ENCODE measurements at regions not wholly inside any gene's neighbourhood (a gene's known extent, or its start where the extent isn't known, plus 50 kb on each side); places are given as distances from the start of the nearest gene placed in this dataset.

DNA sequence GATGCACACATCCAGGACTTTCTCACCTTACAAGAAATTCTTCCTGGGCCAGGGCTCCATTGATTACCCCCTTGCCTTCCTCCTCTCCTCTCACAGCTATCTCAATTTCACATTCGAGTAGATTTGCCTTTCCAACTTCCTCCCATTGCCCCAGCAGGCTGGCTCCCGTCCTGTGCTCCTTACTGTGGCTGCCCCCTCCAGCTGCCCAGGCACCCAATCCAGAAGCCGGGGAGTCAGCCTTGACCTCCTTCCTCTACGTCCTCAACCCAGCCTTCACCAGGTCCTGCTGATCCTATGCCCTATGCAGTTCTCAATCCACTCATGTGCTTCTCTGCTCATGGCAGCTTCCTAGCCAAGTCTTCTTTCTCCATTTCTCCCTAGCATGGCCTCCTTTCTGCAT is 85.7 kb upstream of the GPR26 start:
- no peak for ATAC-seq
- Mint-ChIP-seq H3K9me3 (no peaks in the 10 kb centered on the region), H3K4me1 (no peaks in the 10 kb centered on the region), H3K4me3 (no peak overlapping the region), H3K27ac (no peak overlapping the region), H3K27me3 (peaks cover 72% of the 10 kb centered on the region)
- no peak for DNase-seq

DNA sequence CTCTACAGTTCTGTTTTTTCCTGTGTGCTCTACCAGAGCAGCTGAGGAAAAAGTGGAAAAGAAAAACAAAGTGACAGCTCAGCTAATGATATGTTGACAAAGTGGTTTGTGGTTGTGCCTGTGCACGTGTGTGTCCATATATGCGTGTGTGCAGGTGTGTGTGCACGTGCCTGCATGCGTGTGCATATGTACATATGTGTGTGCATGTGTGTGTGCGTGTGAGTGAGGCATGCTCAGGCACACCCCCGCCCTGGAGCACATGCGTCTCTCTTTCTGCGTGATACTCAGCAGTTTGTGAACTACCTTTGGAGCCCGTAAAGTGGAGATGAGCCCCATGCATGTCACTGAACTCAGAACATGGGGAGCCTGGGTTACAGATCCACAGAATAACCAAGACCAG is 84.5 kb upstream of the GPR26 start:
- peaks cover 75% of the 10 kb centered on the region for H3K27me3 Mint-ChIP-seq
- H3K4me3 Mint-ChIP-seq = no peak overlapping the region
- no peaks in the 10 kb centered on the region for H3K4me1 Mint-ChIP-seq
- no peak for ATAC-seq
- no peaks in the 10 kb centered on the region for H3K9me3 Mint-ChIP-seq
- DNase-seq = no peak
- H3K27ac Mint-ChIP-seq = no peak overlapping the region

DNA sequence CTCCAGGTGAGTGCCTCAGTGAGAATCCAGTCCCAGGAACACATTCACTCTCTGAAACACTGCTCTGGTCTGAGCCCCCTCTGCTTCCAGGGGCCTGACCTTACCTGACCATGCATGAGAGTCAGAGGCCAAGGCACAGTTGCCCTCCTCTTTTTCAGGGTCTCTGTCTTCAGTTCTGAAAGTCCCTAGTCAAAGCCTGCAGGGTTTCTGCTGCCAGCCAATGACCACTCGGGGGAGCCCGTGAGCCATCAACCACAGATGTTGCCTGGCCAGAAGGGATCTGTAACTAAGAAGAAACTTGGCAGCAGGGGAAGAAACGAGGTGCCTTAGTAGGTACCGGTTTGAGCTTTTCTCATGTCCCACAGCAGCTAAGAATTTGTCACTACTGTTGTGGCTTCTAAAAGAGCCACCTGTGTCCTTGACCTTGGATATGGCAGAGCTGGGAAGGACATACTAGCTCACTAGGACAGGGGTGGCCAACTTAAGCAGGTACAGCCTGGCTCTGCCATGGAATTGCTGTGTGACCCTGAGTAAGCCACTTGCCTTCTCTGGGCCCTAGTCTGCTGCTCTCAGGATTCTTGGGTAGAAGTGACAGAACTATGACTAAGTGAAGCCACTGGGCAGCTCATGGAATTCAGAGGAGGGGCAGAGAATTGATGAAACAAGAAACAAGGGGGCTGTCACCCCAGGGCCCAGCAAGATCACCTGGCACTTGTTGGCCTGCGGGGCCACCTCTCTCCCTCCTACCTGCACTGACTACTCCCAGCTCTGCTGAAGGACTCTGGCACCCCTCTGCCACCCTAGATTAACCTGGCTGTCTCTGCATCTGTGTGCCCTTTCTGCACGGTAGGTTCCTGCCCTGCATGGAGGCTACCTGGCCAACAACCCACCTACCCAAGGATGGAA is 83.8 kb upstream of the GPR26 start:
- no peak overlapping the region for H3K27ac Mint-ChIP-seq
- DNase-seq (peak; percentile 63 to 65), ATAC-seq (peak; percentile 70)
- no peaks in the 10 kb centered on the region for H3K4me1 Mint-ChIP-seq
- H3K27me3 Mint-ChIP-seq = peaks cover 70% of the 10 kb centered on the region
- no peak overlapping the region for H3K4me3 Mint-ChIP-seq
- no peaks in the 10 kb centered on the region for H3K9me3 Mint-ChIP-seq

DNA sequence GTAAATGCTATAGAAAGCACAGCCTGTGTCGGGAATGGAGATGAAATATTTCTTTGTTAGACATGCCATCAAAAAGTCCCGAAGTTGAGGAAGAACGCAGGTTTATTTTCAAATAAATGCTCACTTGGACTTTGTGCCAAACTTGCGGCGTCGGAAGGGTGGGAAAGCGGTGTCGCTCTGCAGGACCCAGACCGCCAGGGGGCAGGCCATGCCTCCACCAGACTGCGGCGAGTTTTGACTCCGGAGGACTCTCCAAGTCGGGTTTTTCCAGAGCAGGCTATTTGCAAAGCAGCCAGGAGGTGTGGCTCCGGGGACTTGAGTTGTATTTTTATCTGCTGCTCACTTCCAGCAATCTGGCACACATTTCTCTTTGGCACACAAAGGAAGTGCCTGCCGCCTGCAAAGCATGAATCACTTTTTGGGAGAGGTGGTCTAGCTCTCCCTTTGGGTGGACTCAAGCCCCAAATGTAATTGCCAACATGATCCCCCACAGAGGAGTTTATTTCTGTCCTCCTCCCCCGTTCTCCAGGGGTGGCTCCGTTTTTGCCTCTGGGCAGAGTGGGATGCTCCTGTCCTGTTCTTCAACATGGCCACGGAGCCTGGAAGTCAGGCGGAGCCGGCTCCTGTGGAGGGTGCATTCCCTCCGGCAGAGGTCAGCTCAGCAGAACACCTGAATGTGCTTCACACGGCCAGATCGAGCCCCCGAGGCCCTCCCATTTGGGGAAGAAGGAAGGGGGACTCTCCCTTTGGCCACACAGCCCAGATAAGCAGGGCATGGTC is 82.3 kb upstream of the GPR26 start:
- DNase-seq (peak; percentile 31 to 34), ATAC-seq (no peak)
- no peak overlapping the region for H3K4me3 Mint-ChIP-seq
- H3K27me3 Mint-ChIP-seq = peaks cover 57% of the 10 kb centered on the region
- no peak overlapping the region for H3K27ac Mint-ChIP-seq
- H3K4me1 Mint-ChIP-seq = no peaks in the 10 kb centered on the region
- no peaks in the 10 kb centered on the region for H3K9me3 Mint-ChIP-seq

DNA sequence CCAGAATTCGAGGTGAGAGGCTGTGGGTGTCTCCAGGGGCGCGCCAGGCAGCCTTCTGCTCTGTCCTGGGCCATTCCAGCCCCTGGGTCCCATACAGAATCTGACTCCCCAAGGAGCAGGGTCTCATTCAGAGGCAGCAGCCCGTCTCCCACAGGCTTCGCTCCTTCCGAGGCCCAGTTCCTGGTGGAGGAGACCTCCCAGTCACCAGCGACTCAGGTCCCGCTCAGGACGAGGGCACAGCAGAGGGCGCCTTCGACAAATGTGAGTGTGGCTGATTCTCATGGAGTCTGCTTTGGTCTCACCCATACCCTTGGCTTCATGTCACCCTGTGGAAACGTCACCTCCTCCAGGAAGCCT is 81.8 kb upstream of the GPR26 start:
- no peaks in the 10 kb centered on the region for H3K9me3 Mint-ChIP-seq
- H3K27ac Mint-ChIP-seq = no peak overlapping the region
- no peaks in the 10 kb centered on the region for H3K4me1 Mint-ChIP-seq
- no peak for DNase-seq
- no peak overlapping the region for H3K4me3 Mint-ChIP-seq
- peaks cover 57% of the 10 kb centered on the region for H3K27me3 Mint-ChIP-seq
- ATAC-seq = no peak

DNA sequence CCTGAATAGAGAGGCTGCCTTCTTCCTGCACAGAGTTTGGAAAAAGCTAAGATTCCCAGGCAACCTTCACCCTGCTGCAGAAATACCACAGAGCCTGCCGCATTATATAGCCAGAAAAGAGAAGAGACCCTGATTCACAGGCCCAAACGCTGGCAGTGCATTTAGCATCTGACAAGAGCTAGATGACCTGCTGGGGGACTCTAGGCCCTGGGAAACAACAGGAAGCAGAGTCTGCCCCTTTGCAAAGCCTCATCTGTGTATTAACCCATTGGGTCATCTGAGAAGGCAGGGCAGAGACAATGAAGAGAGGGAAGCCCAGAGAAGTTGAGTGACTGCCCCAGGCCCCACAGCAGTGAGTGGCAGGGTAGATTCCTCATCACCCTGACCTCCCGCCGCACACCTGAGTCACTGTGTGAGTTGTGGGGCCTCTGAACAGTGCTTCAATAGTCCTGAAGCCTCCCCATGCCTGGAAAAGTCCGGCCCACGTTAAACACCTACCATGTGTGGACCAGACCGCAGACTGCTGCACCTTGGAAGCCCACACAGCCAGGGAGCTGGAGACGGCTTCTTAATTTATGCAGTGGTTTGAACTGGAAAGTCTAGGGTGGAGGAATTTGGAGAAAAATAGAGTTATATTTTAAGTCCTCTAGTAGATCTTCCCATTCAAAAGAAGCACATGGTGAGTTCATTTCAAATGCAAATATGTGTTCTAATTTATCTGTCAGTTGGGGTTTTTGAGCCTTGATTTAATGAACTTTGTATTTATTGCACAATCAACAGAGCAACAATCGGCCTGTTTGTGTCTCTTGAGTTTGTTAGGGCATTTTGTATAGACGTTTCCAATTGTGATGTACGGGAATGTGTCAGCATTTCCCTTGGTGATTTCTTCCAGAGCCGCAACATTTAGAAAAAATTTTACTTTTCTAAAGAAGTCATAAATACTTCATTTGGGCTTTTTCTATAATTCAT is 80.4 kb upstream of the GPR26 start:
- no peak for DNase-seq
- no peak overlapping the region for H3K4me3 Mint-ChIP-seq
- no peaks in the 10 kb centered on the region for H3K9me3 Mint-ChIP-seq
- no peak overlapping the region for H3K27ac Mint-ChIP-seq
- H3K27me3 Mint-ChIP-seq = peaks cover 49% of the 10 kb centered on the region
- no peak for ATAC-seq
- H3K4me1 Mint-ChIP-seq = no peaks in the 10 kb centered on the region

DNA sequence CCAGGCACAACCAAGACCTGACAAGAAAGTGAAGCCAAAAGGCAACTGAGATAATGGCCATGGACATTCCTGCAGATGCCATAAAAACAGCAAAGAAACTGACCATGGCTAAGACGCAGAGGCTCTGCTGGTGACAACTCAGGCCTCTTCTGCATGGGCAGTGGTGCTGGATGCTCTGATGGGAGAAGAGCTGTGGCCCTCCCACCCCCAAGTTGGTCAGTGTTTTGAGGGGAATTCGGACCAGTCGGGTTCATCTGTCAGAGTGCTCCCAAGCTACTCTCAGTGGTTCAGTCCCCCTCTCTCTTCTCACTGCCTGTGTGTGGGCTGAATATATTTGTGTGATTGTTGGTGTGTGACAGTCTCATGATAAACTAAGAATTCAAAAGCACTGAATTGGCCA is 79.0 kb upstream of the GPR26 start:
- no peak for DNase-seq
- Mint-ChIP-seq H3K27me3 (peaks cover 36% of the 10 kb centered on the region), H3K9me3 (no peaks in the 10 kb centered on the region), H3K4me3 (no peak overlapping the region), H3K27ac (no peak overlapping the region), H3K4me1 (no peaks in the 10 kb centered on the region)
- no peak for ATAC-seq

DNA sequence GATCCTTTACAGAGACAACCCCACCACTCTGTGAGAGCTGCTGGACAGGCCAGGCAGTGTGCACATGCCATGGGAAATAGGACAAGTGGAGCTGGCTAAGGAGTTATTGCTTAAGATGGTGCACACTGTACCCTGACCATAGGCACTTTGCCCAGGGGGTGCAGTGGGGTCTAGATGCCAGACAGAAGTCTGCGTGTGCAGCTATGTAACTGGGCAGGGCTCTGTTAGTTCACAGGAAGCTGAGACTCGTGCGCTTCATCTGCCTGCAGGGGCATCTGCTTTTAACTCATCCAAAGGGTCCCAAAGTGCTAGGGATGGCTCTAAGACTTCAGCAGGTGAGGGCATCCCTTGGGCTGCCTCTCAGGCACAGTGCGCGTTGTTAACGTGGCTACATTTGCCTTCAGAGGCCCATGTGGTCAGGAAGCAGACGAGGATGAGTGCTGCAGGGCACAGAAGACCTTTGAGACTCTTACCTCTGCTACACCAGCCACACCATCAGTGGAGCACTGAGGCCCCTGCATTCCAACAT is 77.7 kb upstream of the GPR26 start:
- Mint-ChIP-seq H3K27me3 (peaks cover 22% of the 10 kb centered on the region), H3K4me1 (no peaks in the 10 kb centered on the region), H3K4me3 (no peak overlapping the region), H3K9me3 (no peaks in the 10 kb centered on the region), H3K27ac (no peak overlapping the region)
- no peak for ATAC-seq
- no peak for DNase-seq

DNA sequence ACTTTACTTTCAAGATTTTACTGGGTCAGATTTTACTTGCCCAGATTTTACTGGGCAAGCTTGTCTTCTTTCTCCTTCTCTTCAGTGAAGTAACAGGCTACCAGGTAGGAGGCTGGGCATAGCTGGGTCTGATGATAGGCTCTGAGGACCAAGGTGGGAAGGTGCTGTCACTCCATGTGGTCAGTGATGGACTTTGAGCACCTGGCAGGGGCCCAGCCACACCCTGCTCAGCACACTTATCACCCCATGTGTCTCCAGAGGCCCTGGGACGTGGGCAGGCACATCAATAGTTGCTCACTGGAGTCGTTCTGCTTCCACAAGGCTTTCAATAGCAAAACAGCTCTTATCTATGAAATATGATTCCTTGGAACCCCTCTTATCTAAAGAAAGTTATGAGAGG is 70.5 kb upstream of the GPR26 start:
- Mint-ChIP-seq H3K4me3 (no peak overlapping the region), H3K27ac (no peak overlapping the region), H3K27me3 (peaks cover 6% of the 10 kb centered on the region), H3K9me3 (no peaks in the 10 kb centered on the region), H3K4me1 (no peaks in the 10 kb centered on the region)
- DNase-seq (no peak), ATAC-seq (no peak)

DNA sequence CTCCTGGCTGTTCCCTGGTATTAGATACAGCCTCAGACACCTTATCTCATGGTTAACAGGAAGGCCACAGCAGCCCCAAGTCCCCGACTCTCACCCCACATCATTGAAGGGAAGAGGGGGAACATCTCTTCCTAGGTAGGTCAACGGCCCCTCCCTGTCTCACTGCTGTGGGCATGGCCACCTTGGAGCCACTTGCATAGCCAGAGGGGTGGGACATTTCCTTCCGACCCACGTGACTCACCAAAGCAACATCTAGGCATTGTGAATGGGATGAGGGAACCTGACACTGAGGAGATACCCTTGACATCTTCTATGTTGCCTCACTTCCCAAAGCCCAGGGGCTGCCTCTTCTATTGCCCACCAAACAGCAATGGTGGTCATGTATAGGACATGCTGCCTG is 68.5 kb upstream of the GPR26 start:
- ATAC-seq (no peak), DNase-seq (no peak)
- no peaks in the 10 kb centered on the region for H3K9me3 Mint-ChIP-seq
- no peaks in the 10 kb centered on the region for H3K4me1 Mint-ChIP-seq
- peaks cover 15% of the 10 kb centered on the region for H3K27me3 Mint-ChIP-seq
- H3K27ac Mint-ChIP-seq = no peak overlapping the region
- no peak overlapping the region for H3K4me3 Mint-ChIP-seq

DNA sequence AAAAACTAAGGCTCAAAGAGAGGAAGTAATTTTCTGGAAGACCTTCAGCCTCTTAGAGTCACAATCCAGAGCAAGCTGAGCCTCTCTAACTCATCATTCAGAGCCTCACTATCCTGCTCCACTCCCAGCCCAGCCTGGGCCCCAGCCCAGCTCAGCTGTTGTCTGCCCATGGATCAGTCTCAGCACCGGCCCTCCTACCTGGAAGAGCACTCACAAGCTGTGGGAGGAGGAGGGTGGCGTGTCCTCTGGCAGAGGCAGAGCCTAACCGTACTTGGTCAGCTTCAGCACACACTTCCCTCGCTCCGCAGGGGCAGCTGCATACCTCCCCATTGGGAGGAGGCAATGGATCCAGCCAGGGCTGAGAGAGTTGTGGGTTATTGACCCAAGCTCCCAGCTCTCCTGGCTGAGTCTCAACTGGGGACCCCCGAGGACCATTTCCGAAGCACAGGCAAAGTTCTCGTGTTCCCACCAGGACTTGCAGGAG is 66.7 kb upstream of the GPR26 start:
- H3K4me1 Mint-ChIP-seq = no peaks in the 10 kb centered on the region
- no peak for DNase-seq
- H3K27me3 Mint-ChIP-seq = peaks cover 27% of the 10 kb centered on the region
- ATAC-seq = no peak
- no peaks in the 10 kb centered on the region for H3K9me3 Mint-ChIP-seq
- H3K27ac Mint-ChIP-seq = peak overlapping the region in 1 of 2 donors; percentile 61
- no peak overlapping the region for H3K4me3 Mint-ChIP-seq

DNA sequence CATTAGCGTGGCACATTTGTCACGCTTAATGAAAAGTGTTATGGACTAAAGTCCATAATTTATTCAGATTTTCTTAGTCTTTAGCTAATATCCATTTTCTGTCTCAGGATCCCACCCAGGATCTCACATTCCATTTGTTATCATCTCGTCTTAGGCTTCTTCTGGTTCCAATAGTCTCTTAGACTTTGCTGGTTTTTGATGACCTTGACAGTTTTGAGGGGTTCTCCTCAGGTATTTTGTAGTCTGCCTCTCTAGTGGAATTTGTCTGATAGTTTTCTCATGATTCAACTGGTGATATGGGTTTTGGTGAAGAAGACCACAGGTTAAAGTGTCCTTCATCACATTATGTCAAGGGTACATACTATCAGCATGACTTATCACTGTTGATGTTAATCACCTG is 66.0 kb upstream of the GPR26 start:
- no peak overlapping the region for H3K27ac Mint-ChIP-seq

DNA sequence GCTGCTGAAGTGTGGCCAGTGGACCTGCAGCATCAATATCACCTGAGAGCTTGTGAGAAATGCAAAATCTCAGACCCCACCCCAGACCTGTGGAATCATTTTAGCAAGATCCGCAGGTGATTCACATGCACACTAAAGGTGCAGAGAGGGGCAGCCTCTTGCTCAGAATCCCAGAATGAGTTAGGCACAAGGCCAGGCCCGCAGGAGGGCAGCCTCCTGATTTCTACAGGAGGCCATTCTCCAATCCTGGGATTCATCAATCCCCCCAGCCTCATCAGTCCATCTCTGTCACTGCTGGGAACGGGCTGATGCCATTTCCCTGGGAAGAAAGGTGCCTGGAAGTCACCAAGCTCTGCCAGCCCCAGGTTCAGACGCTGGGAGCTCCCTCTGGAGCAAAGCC is 63.0 kb upstream of the GPR26 start:
- Mint-ChIP-seq H3K4me1 (no peaks in the 10 kb centered on the region), H3K9me3 (no peaks in the 10 kb centered on the region), H3K27me3 (peaks cover 58% of the 10 kb centered on the region), H3K27ac (no peak overlapping the region), H3K4me3 (no peak overlapping the region)
- no peak for ATAC-seq
- DNase-seq = no peak

More for the DNA sequence above, 66.0 kb upstream of the GPR26 start:
- peaks cover 31% of the 10 kb centered on the region for H3K27me3 Mint-ChIP-seq
- H3K4me3 Mint-ChIP-seq = no peak overlapping the region
- no peaks in the 10 kb centered on the region for H3K4me1 Mint-ChIP-seq
- no peak for DNase-seq
- ATAC-seq = no peak
- H3K9me3 Mint-ChIP-seq = no peaks in the 10 kb centered on the region

DNA sequence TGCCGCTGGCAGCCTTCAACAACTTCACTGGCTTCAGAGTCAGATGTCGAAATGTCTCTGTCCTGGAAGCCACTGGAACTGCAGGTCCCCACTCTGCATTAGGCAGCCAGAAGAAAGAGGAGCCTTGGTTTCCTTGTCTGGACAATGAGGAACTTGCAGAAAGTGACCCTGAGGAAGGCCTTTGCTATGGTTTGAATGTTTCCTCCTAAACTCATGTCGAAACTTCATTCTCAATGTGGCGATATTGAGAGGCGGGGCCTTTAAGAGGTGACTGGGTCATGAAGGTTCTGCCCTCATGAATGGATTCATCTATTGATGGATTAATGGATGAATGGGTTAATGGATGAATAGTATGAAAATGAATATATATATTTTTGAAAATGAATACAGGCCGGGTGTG is 61.6 kb upstream of the GPR26 start:
- ATAC-seq (no peak), DNase-seq (no peak)
- no peaks in the 10 kb centered on the region for H3K4me1 Mint-ChIP-seq
- no peak overlapping the region for H3K4me3 Mint-ChIP-seq
- peaks cover 63% of the 10 kb centered on the region for H3K27me3 Mint-ChIP-seq
- H3K27ac Mint-ChIP-seq = no peak overlapping the region
- H3K9me3 Mint-ChIP-seq = no peaks in the 10 kb centered on the region

DNA sequence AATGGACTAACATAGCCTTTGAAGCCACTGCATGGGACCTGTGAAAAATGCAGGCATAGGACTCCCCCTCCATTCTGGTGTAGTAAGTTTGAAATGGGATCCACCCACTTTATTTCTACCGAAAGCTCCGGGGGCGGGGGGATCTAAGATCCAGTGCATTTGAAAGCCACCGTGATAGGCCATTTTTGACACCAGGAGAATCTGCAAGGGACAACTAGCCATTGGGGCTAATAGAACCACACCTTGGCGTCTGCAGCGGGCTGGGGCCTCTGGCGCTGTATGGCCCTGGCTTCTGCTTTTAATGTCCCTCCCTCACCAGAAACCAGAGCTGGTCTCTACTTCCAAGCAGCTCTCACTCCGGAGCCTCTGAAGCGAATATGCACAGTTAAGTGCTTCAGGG is 60.1 kb upstream of the GPR26 start:
- DNase-seq = no peak
- Mint-ChIP-seq H3K4me1 (no peaks in the 10 kb centered on the region), H3K4me3 (no peak overlapping the region), H3K9me3 (peaks cover 1 to 7% of the 10 kb centered on the region in 2 donors), H3K27ac (no peak overlapping the region), H3K27me3 (peaks cover 63% of the 10 kb centered on the region)
- ATAC-seq = no peak
